IMR-90 (cell line): ENCODE measurements at regions not wholly inside any gene's neighbourhood (a gene's known extent, or its start where the extent isn't known, plus 50 kb on each side); places are given as distances from the start of the nearest gene placed in this dataset.

Source experiments
- ATAC-seq: fragments of 200-7000 bp; cut with Tn5 transposase; 2 replicates; pipeline ENCODE4 v1.9.1; 2020; ENCODE audit warnings: low read depth, mild to moderate bottlenecking, moderate library complexity
- BruUV-seq: library from RNA; stranded (reverse); fragments of 400-500 nt; replicated peaks from 2 replicates; lab custom pipeline; 2021; lab: Mats Ljungman, UMichigan
- CTCF ChIA-PET: fragments of 300-600 bp; formaldehyde crosslinking; extraction: SDS; loops from one replicate; lab custom pipeline; 2021; ENCODE audit warnings: antibody characterized with exemption; lab: Yijun Ruan, JAX
- POLR2A ChIA-PET: fragments of 300-600 bp; sonication (Branson Sonifier 250); formaldehyde crosslinking; loops from one replicate; lab custom pipeline; 2022; ENCODE audit warnings: antibody characterized with exemption; ENCODE audit not compliant: unreplicated experiment; lab: Charles Lee
- DNase-seq: peaks from one replicate; pipeline ENCODE4 v3.0.0; 2013
- H2AFZ ChIP-seq: replicated peaks from 2 replicates; pipeline ENCODE3; 2013; ENCODE audit warnings: low read length, mild to moderate bottlenecking; ENCODE audit not compliant: poor library complexity
- H2AK5ac ChIP-seq: 2 replicates; pipeline ENCODE4 v1.6.1; 2013; ENCODE audit warnings: low read depth, low read length, inconsistent platforms
- H2AK9ac ChIP-seq: replicated peaks from 2 replicates; pipeline ENCODE3; 2013; ENCODE audit warnings: mild to moderate bottlenecking, low read depth, low read length, moderate library complexity; ENCODE audit not compliant: poor library complexity
- H2BK120ac ChIP-seq: 2 replicates; pipeline ENCODE4 v1.6.1; 2013; ENCODE audit warnings: low read depth, low read length, inconsistent platforms
- H2BK15ac ChIP-seq: 3 replicates; pipeline ENCODE4 v1.6.1; 2013; ENCODE audit warnings: low read depth, low read length, inconsistent platforms
- H2BK20ac ChIP-seq: 2 replicates; pipeline ENCODE4 v1.6.1; 2013; ENCODE audit warnings: low read depth, mild to moderate bottlenecking, inconsistent platforms, low read length, moderate library complexity
- H2BK5ac ChIP-seq: 2 replicates; pipeline ENCODE4 v1.6.1; 2013; ENCODE audit warnings: mild to moderate bottlenecking, low read depth, low read length, inconsistent platforms; ENCODE audit not compliant: poor library complexity, severe bottlenecking
- H3K14ac ChIP-seq: replicated peaks from 2 replicates; pipeline ENCODE4 v1.6.1; 2013; ENCODE audit warnings: low read depth, low read length, inconsistent platforms
- H3K18ac ChIP-seq: 2 replicates; pipeline ENCODE4 v1.6.1; 2013; ENCODE audit warnings: low read depth, low read length, control low read depth
- H3K23ac ChIP-seq: 2 replicates; pipeline ENCODE4 v1.6.1; 2013; ENCODE audit warnings: low read depth, low read length, inconsistent platforms
- H3K27ac ChIP-seq: 2 replicates; pipeline ENCODE4 v1.5.1; 2013; ENCODE audit warnings: mild to moderate bottlenecking, control low read depth, low read length; ENCODE audit not compliant: insufficient read depth
- H3K27me3 ChIP-seq: 2 replicates; pipeline ENCODE4 v1.6.1; 2013; ENCODE audit warnings: low read length; ENCODE audit not compliant: control insufficient read depth, insufficient read depth
- H3K36me3 ChIP-seq: 2 replicates; pipeline ENCODE4 v1.6.1; 2013; ENCODE audit warnings: low read length, mixed read lengths; ENCODE audit not compliant: control insufficient read depth, insufficient read depth
- H3K4ac ChIP-seq: 2 replicates; pipeline ENCODE4 v1.6.1; 2013; ENCODE audit warnings: low read depth, low read length, inconsistent platforms
- H3K4me1 ChIP-seq: 2 replicates; pipeline ENCODE4 v1.6.1; 2013; ENCODE audit warnings: low read length, mixed read lengths; ENCODE audit not compliant: control insufficient read depth, insufficient read depth
- H3K4me2 ChIP-seq: 2 replicates; pipeline ENCODE4 v1.6.1; 2013; ENCODE audit warnings: low read depth, mild to moderate bottlenecking, control low read depth, low read length, moderate library complexity
- H3K4me3 ChIP-seq: 2 replicates; pipeline ENCODE4 v1.5.1; 2013; ENCODE audit warnings: low read depth, mild to moderate bottlenecking, control low read depth, low read length, moderate library complexity; ENCODE audit not compliant: insufficient read depth
- H3K56ac ChIP-seq: 2 replicates; pipeline ENCODE4 v1.6.1; 2013; ENCODE audit warnings: low read length, inconsistent platforms; ENCODE audit not compliant: insufficient read depth; ENCODE audit errors: extremely low read depth
- H3K79me1 ChIP-seq, 2 experiments: 2 replicates each; pipeline ENCODE4 v1.6.1; 2013; ENCODE audit warnings: low read length in 2 of 2, inconsistent platforms in 1 of 2, low read depth in 1 of 2
- H3K9ac ChIP-seq: 2 replicates; pipeline ENCODE4 v1.6.1; 2013; ENCODE audit warnings: low read depth, low read length, control low read depth
- H3K9me1 ChIP-seq: 2 replicates; pipeline ENCODE4 v1.6.1; 2013; ENCODE audit warnings: low read length, inconsistent platforms; ENCODE audit not compliant: insufficient read depth
- H3K9me3 ChIP-seq: 2 replicates; pipeline ENCODE4 v1.6.1; 2013; ENCODE audit warnings: low read length; ENCODE audit not compliant: control insufficient read depth, insufficient read depth
- H4K20me1 ChIP-seq: 2 replicates; pipeline ENCODE4 v1.6.1; 2013; ENCODE audit warnings: low read length, inconsistent platforms; ENCODE audit not compliant: insufficient read depth
- H4K5ac ChIP-seq: 2 replicates; pipeline ENCODE4 v1.6.1; 2013; ENCODE audit warnings: mild to moderate bottlenecking, low read depth, low read length, control low read depth
- H4K8ac ChIP-seq, 2 experiments: 2 replicates each; pipeline ENCODE4 v1.6.1; 2013; ENCODE audit warnings: low read depth in 2 of 2, low read length in 2 of 2, control low read depth in 1 of 2, inconsistent platforms in 1 of 2
- H4K91ac ChIP-seq: 2 replicates; pipeline ENCODE4 v1.6.1; 2013; ENCODE audit warnings: low read depth, low read length, inconsistent platforms; ENCODE audit not compliant: insufficient read depth
- BHLHE40 ChIP-seq: fragments of 150-350 bp; IDR thresholded peaks from 2 replicates; pipeline ENCODE4 v1.6.1; 2016; ENCODE audit warnings: mild to moderate bottlenecking, low read depth, low read length
- CEBPB ChIP-seq: IDR thresholded peaks from 2 replicates; pipeline ENCODE4 v1.6.1; 2012; ENCODE audit warnings: low read depth, low read length, improper control_type of control experiment
- CHD1 ChIP-seq: IDR thresholded peaks from 2 replicates; pipeline ENCODE4 v1.6.1; 2012; ENCODE audit warnings: low read depth, low read length, improper control_type of control experiment
- CTCF ChIP-seq: conservative IDR thresholded peaks from 2 replicates; pipeline ENCODE4 v1.5.1; 2012; ENCODE audit warnings: mild to moderate bottlenecking, low read depth, low read length, improper control_type of control experiment
- ELK1 ChIP-seq: fragments of 150-350 bp; IDR thresholded peaks from 2 replicates; pipeline ENCODE4 v1.6.1; 2016; ENCODE audit warnings: low read depth, mild to moderate bottlenecking, low read length, moderate library complexity, borderline replicate concordance
- FOS ChIP-seq: fragments of 150-350 bp; IDR thresholded peaks from 2 replicates; pipeline ENCODE4 v1.6.1; 2016; ENCODE audit warnings: low read depth, low read length
- MAFK ChIP-seq: IDR thresholded peaks from 2 replicates; pipeline ENCODE4 v1.6.1; 2012; ENCODE audit warnings: low read depth, low read length, improper control_type of control experiment
- MAZ ChIP-seq: IDR thresholded peaks from 2 replicates; pipeline ENCODE4 v1.6.1; 2012; ENCODE audit warnings: low read depth, mild to moderate bottlenecking, low read length, improper control_type of control experiment, moderate library complexity, borderline replicate concordance
- MXI1 ChIP-seq: IDR thresholded peaks from 2 replicates; pipeline ENCODE4 v1.6.1; 2012; ENCODE audit warnings: low read depth, mild to moderate bottlenecking, low read length, moderate library complexity, borderline replicate concordance
- NFE2L2 ChIP-seq: fragments of 150-350 bp; IDR thresholded peaks from 2 replicates; pipeline ENCODE4 v1.6.1; 2016; ENCODE audit warnings: low read depth, mild to moderate bottlenecking, low read length
- RAD21 ChIP-seq: IDR thresholded peaks from 2 replicates; pipeline ENCODE4 v1.6.1; 2012; ENCODE audit warnings: low read length, improper control_type of control experiment
- RFX5 ChIP-seq: IDR thresholded peaks from 2 replicates; pipeline ENCODE4 v1.8.0; 2012; ENCODE audit warnings: low read depth, mild to moderate bottlenecking, low read length, moderate library complexity
- SMC3 ChIP-seq: fragments of 150-350 bp; IDR thresholded peaks from 2 replicates; pipeline ENCODE4 v1.6.1; 2016; ENCODE audit warnings: low read depth, mild to moderate bottlenecking, antibody characterized with exemption, low read length, moderate library complexity
- USF2 ChIP-seq: fragments of 150-350 bp; IDR thresholded peaks from 2 replicates; pipeline ENCODE4 v1.6.1; 2017; ENCODE audit warnings: mild to moderate bottlenecking, antibody characterized with exemption, low read length, low read depth
- WGBS, 2 experiments: methylation state at CpG; one replicate each; pipeline versions ENCODE4 v1.1.5 to v1.1.7; 2013; ENCODE audit warnings: missing lambda C conversion rate in 2 of 2; ENCODE audit not compliant: insufficient read length in 1 of 2; ENCODE audit errors: extremely low coverage in 2 of 2; 5-methylcytosine and 5-hydroxymethylcytosine counted together
- dilution Hi-C: fragments of 300-500 bp; cut with HindIII; formaldehyde crosslinking; loops from one replicate; pipeline ENCODE4 v1.14.3; 2018; ENCODE audit warnings: low sequenced_read_pairs; ENCODE audit not compliant: unreplicated experiment
- in situ Hi-C: fragments of 300-500 bp; cut with MboI; formaldehyde crosslinking; loops from 3 replicates; pipeline ENCODE4 v1.14.3; 2019; ENCODE audit warnings: low sequenced_read_pairs, inconsistent platforms, mixed read lengths
- intact Hi-C: fragments of 100-400 bp; cut with micrococcal nuclease; formaldehyde crosslinking; loops from 2 replicates; pipeline ENCODE4 v1.10.0; 2022

- no peak overlapping the region for H3K4me3 ChIP-seq
- H3K27me3 ChIP-seq: no peaks in the 10 kb centered on the region
- H2BK20ac ChIP-seq: no peak overlapping the region
- DNase-seq (peak; percentile 10), ATAC-seq (0 out of 2 replicates have a peak, but pooled peaks have one; percentile 32)
- no peak overlapping the region for H2BK120ac ChIP-seq
- H3K9ac ChIP-seq: no peak overlapping the region
- in situ Hi-C loops (loop anchor here (25.0 kb wide), 1 partner anchor 823 kb away; no protein-coding TSS in a partner anchor), intact Hi-C loops (no loop called here), dilution Hi-C loops (no loop called here)
- no peaks in the 10 kb centered on the region for H3K9me3 ChIP-seq
- H3K4ac ChIP-seq: no peak overlapping the region
- H2BK5ac ChIP-seq: no peak overlapping the region
- no peak overlapping the region for H3K56ac ChIP-seq
- CTCF ChIA-PET: no interaction called here
- no peak overlapping the region for H4K8ac ChIP-seq
- no peaks in the 10 kb centered on the region for H3K79me1 ChIP-seq
- no peak overlapping the region for H3K14ac ChIP-seq
- H2AFZ ChIP-seq: no peak overlapping the region
- H4K5ac ChIP-seq: no peak overlapping the region
- no peak overlapping the region for H3K4me2 ChIP-seq
- H2BK15ac ChIP-seq: no peak overlapping the region
- WGBS, 2 experiments: no CpG with 5 or more reads among the region's 2 CpGs
- H3K4me1 ChIP-seq: no peaks in the 10 kb centered on the region
- H4K20me1 ChIP-seq: no peaks in the 10 kb centered on the region
- no peak overlapping the region for H2AK9ac ChIP-seq
- POLR2A ChIA-PET: no interaction called here
- no peak overlapping the region for H2AK5ac ChIP-seq
- H3K23ac ChIP-seq: no peak overlapping the region
- H3K18ac ChIP-seq: no peak overlapping the region
- no peaks in the 10 kb centered on the region for H3K36me3 ChIP-seq
- no peak for TF ChIP-seq RAD21
- no peak for TF ChIP-seq BHLHE40
- TF ChIP-seq MAFK: no peak
- no peak for TF ChIP-seq CHD1
- TF ChIP-seq CEBPB: no peak
- no peak for TF ChIP-seq NFE2L2
- no peak for TF ChIP-seq USF2
- TF ChIP-seq FOS: no peak
- no peak for TF ChIP-seq MAZ
- TF ChIP-seq ELK1: no peak
- TF ChIP-seq CTCF: no peak
- no peak for TF ChIP-seq MXI1
- no peak for TF ChIP-seq SMC3
- no peak for TF ChIP-seq RFX5
- no TSS peak for BruUV-seq
- H4K91ac ChIP-seq: no peak overlapping the region
- no peak overlapping the region for H3K27ac ChIP-seq
- no peaks in the 10 kb centered on the region for H3K9me1 ChIP-seq
Measured at GRCh38 chr2:198664321-198664720, 793.4 kb downstream of the SATB2 start.
